ENCODE measurements at regions not wholly inside any gene's neighbourhood (a gene's known extent, or its start where the extent isn't known, plus 50 kb on each side); places are given as distances from the start of the nearest gene placed in this dataset.

- no TSS peak for BruUV-seq (replicated peaks)
- Histone ChIP-seq H3K9ac (ENCODE audit: control insufficient read depth, insufficient read depth, low read length) (no peak overlapping the region), H3K4me3 (no peak overlapping the region), H4K20me1 (ENCODE audit: control insufficient read depth, insufficient read depth) (no peaks in the 10 kb centered on the region), H3K79me2 (ENCODE audit: control insufficient read depth, insufficient read depth, low read length) (no peaks in the 10 kb centered on the region), H2AFZ (ENCODE audit: control insufficient read depth, low read depth, low read length) (no peak overlapping the region), H3K4me1 (ENCODE audit: control insufficient read depth, insufficient read depth, low read length) (no peaks in the 10 kb centered on the region), H3K9me3 (replicated peaks; ENCODE audit: control insufficient read depth, insufficient read depth, low read length) (no peaks in the 10 kb centered on the region), H3K27ac (ENCODE audit: control insufficient read depth, insufficient read depth) (no peak overlapping the region), H3K36me3 (ENCODE audit: control insufficient read depth in 2 of 2, insufficient read depth in 2 of 2, low read length in 1 of 2) (no peaks in the 10 kb centered on the region), H3K27me3 (replicated peaks in 1 of 2; ENCODE audit: control insufficient read depth in 2 of 2, insufficient read depth in 2 of 2, low read length in 1 of 2) (no peaks in the 10 kb centered on the region), H3K4me2 (ENCODE audit: control insufficient read depth, insufficient read depth) (no peak overlapping the region)
- in situ Hi-C loops (cut with MboI) (no loop called here), intact Hi-C loops (cut with micrococcal nuclease; ENCODE audit: unreplicated experiment) (no loop called here)
- ATAC-seq (no peak), DNase-seq (ENCODE audit: low read depth, low spot score) (no peak), FAIRE-seq (no peak)
- CTCF ChIA-PET = no interaction called here
- SMC1A ChIA-PET (ENCODE audit: uncharacterized antibody, unreplicated experiment) = no interaction called here
- RAD21 ChIA-PET (ENCODE audit: unreplicated experiment) = no interaction called here
- POLR2A ChIA-PET = no interaction called here
- no peak for TF ChIP-seq RB1 (IDR thresholded peaks at IDR 0.05; ENCODE audit: borderline replicate concordance)
- no peak for TF ChIP-seq ATF3 (IDR thresholded peaks at IDR 0.05; ENCODE audit: borderline replicate concordance, extremely low read depth, low read depth, low read length)
- TF ChIP-seq ZNF687 (IDR thresholded peaks at IDR 0.05) = no peak
- TF ChIP-seq ZNF384 (IDR thresholded peaks at IDR 0.05; ENCODE audit: borderline replicate concordance, low read depth, low read length) = no peak
- no peak for TF ChIP-seq KDM1A (IDR thresholded peaks at IDR 0.05; ENCODE audit: borderline replicate concordance)
- no peak for TF ChIP-seq REST (IDR thresholded peaks at IDR 0.05; ENCODE audit: low read depth, low read length)
- TF ChIP-seq RFX5 (IDR thresholded peaks at IDR 0.05; ENCODE audit: low read depth, low read length) = no peak
- TF ChIP-seq WRNIP1 (IDR thresholded peaks at IDR 0.05; ENCODE audit: borderline replicate concordance, low read depth, low read length) = no peak
- no peak for TF ChIP-seq CEBPZ (IDR thresholded peaks at IDR 0.05; ENCODE audit: low read depth, low read length)
- no peak for TF ChIP-seq EP300 (IDR thresholded peaks at IDR 0.05; ENCODE audit: borderline replicate concordance in 1 of 2, control insufficient read depth in 1 of 2, low read depth in 2 of 2, low read length in 2 of 2)
- no peak for TF ChIP-seq YY1 (IDR thresholded peaks at IDR 0.05; ENCODE audit: low read depth, low read length)
- TF ChIP-seq ZNF207 (IDR thresholded peaks at IDR 0.05; ENCODE audit: borderline replicate concordance) = no peak
- no peak for TF ChIP-seq POU2F2 (IDR thresholded peaks at IDR 0.05; ENCODE audit: borderline replicate concordance, low read depth, low read length)
- no peak for TF ChIP-seq HDAC6 (IDR thresholded peaks at IDR 0.05; ENCODE audit: unreplicated experiment)
Observed at GRCh38 chr13:68057836-68058235, 827.7 kb upstream of the PCDH9 start.
